Progenitor cell of endocrine pancreas (in vitro differentiated cells): ENCODE measurements at regions not wholly inside any gene's neighbourhood (a gene's known extent, or its start where the extent isn't known, plus 50 kb on each side); places are given as distances from the start of the nearest gene placed in this dataset.

Experiments
- DNase-seq: peaks from one replicate; pipeline ENCODE4 v3.0.0; 2021; ENCODE audit warnings: low spot score; ENCODE audit not compliant: unreplicated experiment
- H3K27ac Mint-ChIP-seq: 2 replicates; pipeline ENCODE4 v1.8.0; 2021; ENCODE audit warnings: mild to moderate bottlenecking, moderate library complexity, mixed read lengths
- H3K27me3 Mint-ChIP-seq: 2 replicates; pipeline ENCODE4 v1.8.0; 2021; ENCODE audit warnings: mixed read lengths
- H3K36me3 Mint-ChIP-seq: 2 replicates; pipeline ENCODE4 v1.8.0; 2022; ENCODE audit warnings: mixed read lengths; ENCODE audit not compliant: insufficient read depth
- H3K4me1 Mint-ChIP-seq: 2 replicates; pipeline ENCODE4 v1.8.0; 2021; ENCODE audit warnings: low read depth, mixed read lengths
- H3K4me3 Mint-ChIP-seq: 2 replicates; pipeline ENCODE4 v1.8.0; 2021; ENCODE audit warnings: low read depth, mild to moderate bottlenecking, moderate library complexity, mixed read lengths
- H3K9me3 Mint-ChIP-seq: 2 replicates; pipeline ENCODE4 v1.8.0; 2021; ENCODE audit warnings: low read depth, mixed read lengths
- TF ChIP-seq, protein P1 (sequence below): fragments of 200-600 bp; sonication (generic); IDR thresholded peaks from one replicate; pipeline ENCODE4 v1.5.0; 2021; ENCODE audit warnings: antibody characterized with exemption, mild to moderate bottlenecking; ENCODE audit not compliant: unreplicated experiment

DNA sequence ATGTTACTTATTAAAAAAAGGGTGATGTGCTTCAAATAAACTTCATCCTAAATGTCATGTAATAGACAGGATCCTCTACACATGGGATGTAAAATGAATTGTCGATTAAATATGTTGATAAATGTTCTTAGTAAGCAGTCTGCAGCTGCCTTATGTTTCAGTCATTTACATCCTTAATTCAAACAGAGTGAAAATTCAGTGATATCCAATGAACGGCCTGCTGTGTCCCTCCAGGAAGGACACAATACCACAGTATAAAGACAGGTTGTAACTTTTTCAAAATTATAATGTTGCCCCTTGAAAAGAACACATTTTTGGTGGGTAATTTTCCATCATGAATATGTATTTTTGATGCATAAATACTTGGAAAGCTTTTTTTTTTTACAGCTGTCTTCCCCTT, 266.5 kb upstream of the SEMA3A start:
- Mint-ChIP-seq H3K27ac (no peak overlapping the region), H3K9me3 (no peaks in the 10 kb centered on the region), H3K27me3 (no peaks in the 10 kb centered on the region), H3K4me1 (no peaks in the 10 kb centered on the region), H3K4me3 (no peak overlapping the region), H3K36me3 (no peaks in the 10 kb centered on the region)
- DNase-seq, result no peak
- TF ChIP-seq, protein P1, sequence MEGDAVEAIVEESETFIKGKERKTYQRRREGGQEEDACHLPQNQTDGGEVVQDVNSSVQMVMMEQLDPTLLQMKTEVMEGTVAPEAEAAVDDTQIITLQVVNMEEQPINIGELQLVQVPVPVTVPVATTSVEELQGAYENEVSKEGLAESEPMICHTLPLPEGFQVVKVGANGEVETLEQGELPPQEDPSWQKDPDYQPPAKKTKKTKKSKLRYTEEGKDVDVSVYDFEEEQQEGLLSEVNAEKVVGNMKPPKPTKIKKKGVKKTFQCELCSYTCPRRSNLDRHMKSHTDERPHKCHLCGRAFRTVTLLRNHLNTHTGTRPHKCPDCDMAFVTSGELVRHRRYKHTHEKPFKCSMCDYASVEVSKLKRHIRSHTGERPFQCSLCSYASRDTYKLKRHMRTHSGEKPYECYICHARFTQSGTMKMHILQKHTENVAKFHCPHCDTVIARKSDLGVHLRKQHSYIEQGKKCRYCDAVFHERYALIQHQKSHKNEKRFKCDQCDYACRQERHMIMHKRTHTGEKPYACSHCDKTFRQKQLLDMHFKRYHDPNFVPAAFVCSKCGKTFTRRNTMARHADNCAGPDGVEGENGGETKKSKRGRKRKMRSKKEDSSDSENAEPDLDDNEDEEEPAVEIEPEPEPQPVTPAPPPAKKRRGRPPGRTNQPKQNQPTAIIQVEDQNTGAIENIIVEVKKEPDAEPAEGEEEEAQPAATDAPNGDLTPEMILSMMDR, result no peak

GRCh38 chr7:84455788-84456187, 261.2 kb upstream of the SEMA3A start:
- Mint-ChIP-seq H3K36me3 (no peaks in the 10 kb centered on the region), H3K4me1 (no peaks in the 10 kb centered on the region), H3K9me3 (no peaks in the 10 kb centered on the region), H3K27ac (no peak overlapping the region), H3K4me3 (no peak overlapping the region), H3K27me3 (no peaks in the 10 kb centered on the region)
- TF ChIP-seq, protein P1, result no peak
- DNase-seq, result no peak

DNA sequence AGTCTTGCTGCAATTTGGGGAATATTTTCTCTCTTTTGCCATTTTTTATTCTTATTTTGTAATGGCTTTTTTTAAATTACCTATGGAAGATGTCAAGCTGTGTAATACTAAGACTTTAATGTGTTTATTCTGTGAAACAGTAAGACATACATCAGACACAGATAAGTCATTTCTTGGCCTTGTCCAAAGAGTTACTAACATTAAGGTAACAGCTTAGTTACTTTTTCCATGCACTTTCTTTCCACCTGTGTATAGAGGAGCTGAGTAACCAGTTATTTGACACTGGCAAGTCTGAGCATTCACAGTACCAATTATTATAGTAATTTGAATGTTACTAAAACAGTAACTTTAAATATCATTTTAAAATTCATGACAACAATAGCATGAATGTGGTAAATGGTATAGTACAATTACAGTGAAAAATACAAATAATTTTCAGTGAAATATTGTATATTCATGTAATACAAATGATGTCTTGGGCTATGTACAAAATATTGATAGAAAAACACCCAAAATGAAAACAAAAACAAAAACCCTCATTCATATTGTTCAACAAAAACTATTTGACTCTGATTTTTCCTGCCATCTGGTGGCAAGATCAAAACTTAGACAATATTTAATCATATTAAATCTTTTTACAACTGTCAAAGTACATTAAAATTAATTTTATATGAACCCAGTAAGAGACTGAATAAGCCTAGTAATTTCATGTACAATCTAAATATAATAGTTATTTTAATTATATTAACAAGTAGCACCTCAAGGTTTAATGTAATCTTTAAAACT, 259.8 kb upstream of the SEMA3A start:
- no peak for DNase-seq
- TF ChIP-seq, protein P1, result no peak
- Mint-ChIP-seq H3K4me1 (no peaks in the 10 kb centered on the region), H3K4me3 (no peak overlapping the region), H3K36me3 (no peaks in the 10 kb centered on the region), H3K27me3 (no peaks in the 10 kb centered on the region), H3K9me3 (peaks cover 6% of the 10 kb centered on the region), H3K27ac (no peak overlapping the region)

GRCh38 chr7:84452618-84453017, 258.0 kb upstream of the SEMA3A start:
- Mint-ChIP-seq H3K9me3 (peaks cover 10% of the 10 kb centered on the region), H3K27me3 (no peaks in the 10 kb centered on the region), H3K27ac (no peak overlapping the region), H3K36me3 (no peaks in the 10 kb centered on the region), H3K4me3 (no peak overlapping the region), H3K4me1 (no peaks in the 10 kb centered on the region)
- TF ChIP-seq, protein P1, result no peak
- DNase-seq, result no peak

DNA sequence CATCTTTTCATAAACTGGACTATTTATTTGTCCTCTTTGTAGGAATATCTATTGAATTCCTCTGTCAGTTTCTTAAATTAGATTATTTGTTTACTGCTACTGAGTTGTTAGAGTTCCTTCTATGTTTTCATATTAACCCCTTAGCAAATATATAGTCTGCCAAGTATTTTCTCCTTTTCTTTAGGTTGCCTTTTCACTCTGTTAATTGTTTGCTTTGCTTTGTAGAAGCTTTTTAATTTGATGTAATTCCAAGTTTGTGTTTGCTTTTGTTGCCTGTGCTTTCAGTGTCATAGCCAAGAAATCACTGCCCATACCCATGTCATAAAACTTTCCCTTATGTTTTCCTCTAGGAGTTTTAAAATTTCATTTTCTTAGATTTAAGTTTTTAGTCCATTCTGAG, 256.2 kb upstream of the SEMA3A start:
- DNase-seq, result no peak
- Mint-ChIP-seq H3K27me3 (no peaks in the 10 kb centered on the region), H3K9me3 (peaks cover 10% of the 10 kb centered on the region), H3K4me1 (no peaks in the 10 kb centered on the region), H3K4me3 (no peak overlapping the region), H3K27ac (no peak overlapping the region), H3K36me3 (no peaks in the 10 kb centered on the region)
- TF ChIP-seq, protein P1, result no peak
